NCI-H2107 treated with DMSO at 0.1 percent for 48 hours (cell line): ENCODE measurements at regions not wholly inside any gene's neighbourhood (a gene's known extent, or its start where the extent isn't known, plus 50 kb on each side); places are given as distances from the start of the nearest gene placed in this dataset.
"Not testable (repeated sequence)": the region's sequence is repeated elsewhere in the genome, so short reads cannot be mapped to it uniquely, and the experiment has no call there.

Experiments used
- DNase-seq: peaks from one replicate; lab custom pipeline; 2025; ENCODE audit not compliant: unreplicated experiment; lab: John Stamatoyannopoulos, UW

DNA sequence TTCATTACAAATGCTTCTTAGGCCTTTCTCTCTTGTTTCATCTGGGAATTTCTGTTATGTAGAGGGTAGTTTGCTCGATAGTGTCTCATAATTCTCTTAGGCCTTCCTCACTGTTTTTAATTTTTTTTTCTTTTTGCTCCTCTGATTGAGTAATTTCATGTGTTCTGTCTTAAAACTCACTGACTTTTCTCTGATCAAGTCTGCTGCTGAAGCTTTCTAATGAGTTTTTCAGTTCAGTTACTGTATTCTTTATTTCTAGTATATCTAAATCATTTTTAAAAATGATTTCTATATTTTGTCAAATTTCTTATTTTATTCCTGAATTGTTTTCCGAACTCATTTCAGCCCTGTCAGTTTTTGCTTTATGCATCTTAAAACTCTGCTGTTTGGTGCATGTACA lies 228.0 kb downstream of the MID1IP1 start:
- DNase-seq = no peak

DNA sequence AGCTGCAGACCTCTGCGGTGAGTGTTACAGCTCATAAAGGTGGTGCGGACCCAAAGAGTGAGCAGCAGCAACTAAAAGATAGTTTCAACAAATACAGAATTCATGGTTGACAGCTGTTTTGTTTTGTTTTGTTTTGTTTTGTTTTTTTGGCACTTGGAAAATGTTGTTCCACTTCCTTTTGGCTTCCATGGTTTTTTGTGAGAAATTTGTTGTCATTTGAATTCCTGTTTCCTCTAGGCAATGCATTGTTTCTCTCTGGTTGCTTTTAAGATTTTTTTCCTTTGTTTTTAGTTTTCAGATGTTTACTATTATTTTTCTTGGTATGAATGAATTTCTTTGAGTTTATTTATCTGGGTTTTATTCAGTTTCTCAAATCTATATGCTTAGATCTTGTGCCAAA lies 229.4 kb downstream of the MID1IP1 start:
- DNase-seq = no peak

DNA sequence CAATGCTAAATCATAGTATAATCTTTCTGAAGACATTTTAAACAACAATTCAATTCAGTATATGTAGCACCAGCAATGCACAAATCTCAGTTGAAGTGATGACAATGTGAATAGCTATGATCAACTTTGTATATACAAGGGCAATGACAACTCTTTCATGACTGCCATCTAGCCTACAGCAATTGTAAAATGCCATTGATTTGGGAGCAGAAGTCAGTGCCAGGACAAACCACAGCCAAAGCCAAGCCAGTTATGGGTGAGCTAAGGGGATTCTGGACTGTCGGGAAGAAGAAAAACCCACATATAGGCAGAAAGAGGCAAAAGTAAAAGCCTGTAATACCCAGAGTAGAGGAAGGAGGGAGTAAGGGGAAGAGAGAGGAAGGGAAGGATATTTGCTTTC lies 238.6 kb downstream of the MID1IP1 start:
- no peak for DNase-seq

GRCh38 chrX:39043838-39044550 lies 242.7 kb downstream of the MID1IP1 start:
- no peak for DNase-seq

DNA sequence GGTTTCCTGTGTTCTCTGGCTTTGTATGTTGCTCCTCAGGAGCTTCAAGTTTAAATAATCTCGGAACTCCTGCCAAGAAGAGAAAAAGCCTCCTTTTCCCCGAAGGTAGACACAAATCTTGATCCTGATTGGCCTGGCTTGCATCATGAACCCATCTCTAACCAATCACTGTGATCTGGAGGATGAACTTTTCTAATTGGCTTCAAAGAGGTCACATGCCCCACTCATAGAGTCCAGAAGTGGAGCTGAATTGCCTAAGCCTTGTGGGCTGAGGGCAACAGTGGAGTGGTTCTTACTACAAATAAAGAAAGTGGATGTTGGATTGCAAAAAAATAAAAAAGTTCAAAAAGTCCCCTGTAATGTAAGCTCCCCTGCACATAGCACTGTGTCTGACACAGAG lies 245.9 kb downstream of the MID1IP1 start:
- no peak for DNase-seq

DNA sequence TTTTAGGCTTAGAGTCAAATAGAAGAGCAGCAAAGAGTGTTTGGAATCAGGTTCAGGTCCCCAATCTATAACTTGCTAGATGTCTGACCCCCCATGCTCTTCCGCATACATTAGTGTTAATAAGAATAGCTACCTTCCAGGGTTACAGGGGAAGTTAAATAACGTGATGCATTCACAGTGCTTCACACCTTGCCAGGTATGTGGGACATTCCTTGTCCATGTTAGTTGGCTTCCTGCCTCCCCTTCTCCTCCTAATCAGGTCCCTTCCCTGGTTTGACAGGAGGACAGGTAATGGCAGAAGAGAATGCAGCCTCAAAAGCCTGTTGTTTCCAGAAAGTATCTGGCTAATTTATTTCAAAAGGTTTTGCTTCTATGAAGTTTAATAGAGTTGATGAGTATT lies 248.7 kb downstream of the MID1IP1 start:
- DNase-seq = no peak

GRCh38 chrX:39050427-39050826 lies 249.2 kb downstream of the MID1IP1 start:
- DNase-seq = no peak

GRCh38 chrX:39052751-39053150 lies 251.5 kb downstream of the MID1IP1 start:
- no peak for DNase-seq

- no peak for DNase-seq
These were observed 257.5 kb downstream of the MID1IP1 start for GRCh38 chrX:39058724-39059123.

DNA sequence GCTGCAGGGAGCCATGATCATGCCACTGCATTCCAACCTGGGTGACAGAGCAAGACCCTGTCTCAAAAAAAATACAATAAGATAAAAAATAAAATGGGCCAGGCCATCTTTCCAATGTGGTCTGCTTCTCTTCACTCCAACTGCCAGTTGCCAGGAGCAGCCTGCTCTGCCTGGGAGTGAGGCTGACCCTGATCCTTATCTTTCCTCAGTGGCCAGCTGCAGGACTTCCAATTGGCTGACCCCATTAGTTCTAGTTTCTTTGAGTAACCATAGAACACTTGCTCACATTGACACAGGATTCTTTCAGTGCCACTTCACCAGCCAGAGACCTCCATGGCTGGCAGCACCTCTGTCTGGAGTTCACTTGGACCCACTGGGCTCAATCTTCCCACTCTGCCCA lies 258.6 kb downstream of the MID1IP1 start:
- DNase-seq = no peak

DNA sequence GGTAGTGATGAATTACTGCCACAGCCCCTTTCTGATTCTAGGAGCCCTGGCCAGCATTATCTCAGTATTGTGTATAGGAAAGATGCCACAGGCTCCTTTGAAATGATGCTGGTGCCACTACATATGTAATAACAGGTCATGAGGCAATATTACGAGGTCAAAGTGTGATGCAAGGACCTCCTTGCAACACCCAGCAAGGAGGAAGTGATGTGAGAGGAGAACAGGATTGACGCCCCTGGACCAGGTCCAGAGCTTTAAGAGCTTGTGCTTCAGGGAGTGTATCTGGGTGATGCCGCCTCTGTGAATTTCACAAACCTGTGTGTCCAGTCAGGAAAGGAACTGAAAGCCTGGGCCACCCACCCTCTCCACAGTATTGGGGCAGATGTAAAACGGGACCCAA lies 261.8 kb downstream of the MID1IP1 start:
- no peak for DNase-seq

DNA sequence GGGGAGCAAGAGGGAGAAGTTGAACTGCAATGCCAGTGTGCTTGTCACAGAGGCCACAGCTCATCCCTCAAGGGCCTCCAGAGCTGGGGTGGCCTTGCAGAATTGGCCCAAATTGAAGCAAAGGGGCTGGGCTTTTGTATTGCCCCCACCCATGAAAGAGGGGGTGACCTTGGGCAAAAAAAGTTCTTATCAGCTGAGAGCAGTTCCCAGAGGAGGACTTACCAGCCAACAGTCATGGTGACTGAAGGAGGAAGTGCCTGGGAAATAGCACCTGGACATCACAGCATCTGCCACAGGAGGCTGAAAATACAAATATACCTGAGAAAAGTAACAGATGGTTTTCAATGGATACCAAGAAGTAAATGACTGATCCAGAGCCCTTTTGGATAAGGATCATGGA lies 262.4 kb downstream of the MID1IP1 start:
- DNase-seq = no peak

DNA sequence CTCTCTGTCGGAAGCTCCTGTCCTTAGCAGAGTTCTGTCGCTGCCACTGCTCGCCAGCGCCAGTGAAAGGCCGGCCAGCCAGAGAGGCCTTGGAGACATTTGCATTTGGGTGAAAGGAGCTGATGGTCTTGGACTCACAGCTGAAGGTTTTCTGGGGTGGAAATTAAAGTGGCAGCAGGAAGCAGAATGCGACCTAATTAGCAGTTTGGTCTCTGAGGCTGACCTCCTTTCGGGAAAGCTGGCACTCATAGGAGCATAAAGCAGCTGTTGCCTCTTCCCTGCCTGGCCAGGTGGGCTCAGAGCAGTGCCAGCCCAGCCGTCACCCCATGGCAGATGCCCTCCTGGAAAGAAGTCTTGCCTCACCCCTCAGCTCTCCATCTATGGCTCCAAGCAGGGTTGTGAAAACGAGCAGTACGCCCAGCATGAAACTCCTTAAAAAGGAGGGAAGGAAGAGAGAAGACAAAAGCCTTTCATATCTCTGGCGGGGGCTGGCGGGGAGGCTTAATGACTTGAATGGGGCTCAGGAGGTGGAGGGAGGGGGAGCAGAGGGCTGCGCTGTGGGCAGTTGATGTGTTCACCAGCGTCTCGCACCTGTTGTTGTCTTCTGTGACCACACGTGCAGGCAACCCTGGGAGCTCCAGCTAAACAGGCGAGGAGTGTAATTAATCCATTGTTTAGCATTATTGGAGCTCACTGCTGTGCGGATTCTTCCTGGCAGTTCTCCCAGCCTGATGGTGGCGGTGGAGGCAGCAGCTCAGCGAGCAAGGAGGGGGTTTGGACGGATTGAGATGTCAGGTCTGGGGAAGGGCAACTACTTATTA lies 264.0 kb downstream of the MID1IP1 start:
- peak; percentile 97 for DNase-seq

DNA sequence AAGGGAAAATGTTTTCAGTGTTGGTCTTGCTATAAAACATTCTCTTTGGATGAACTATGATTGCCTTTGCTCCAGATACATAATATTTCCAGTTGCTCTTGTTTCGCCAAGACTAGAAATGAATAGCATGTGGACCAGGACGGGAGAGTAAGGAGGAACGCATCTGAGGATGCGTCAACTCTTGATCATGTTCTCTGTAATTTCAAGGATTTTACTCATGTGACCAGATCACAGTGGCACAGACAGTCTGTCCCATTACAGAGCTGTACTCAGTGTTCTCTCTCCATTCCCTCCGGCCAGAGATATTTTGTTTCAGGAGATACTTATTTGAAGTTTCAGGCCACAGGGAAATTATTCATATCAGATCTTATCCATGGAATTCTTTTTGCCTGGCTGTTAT lies 266.6 kb downstream of the MID1IP1 start:
- no peak for DNase-seq

GRCh38 chrX:39068634-39069033 lies 267.4 kb downstream of the MID1IP1 start:
- DNase-seq = not testable (repeated sequence)

DNA sequence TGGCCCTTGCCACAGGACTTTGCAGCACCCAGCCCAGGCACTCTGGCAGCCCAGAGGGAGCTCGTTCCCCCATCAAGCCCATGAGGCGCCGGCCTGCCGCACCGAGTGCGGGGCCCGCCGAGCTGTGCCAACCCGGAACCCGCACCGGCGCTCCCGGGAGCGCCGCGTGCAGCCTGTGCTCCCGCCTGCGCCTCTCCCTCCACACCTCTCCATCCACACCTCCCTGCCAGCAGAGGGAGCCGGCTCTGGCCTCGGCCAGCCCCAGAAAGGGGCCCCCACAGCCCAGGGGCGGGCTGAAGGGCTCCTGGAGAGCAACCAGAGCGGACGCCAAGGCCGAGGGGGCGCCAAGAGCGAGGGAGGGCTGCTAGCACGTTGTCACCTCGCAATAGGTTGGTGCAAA lies 268.8 kb downstream of the MID1IP1 start:
- DNase-seq = no peak

GRCh38 chrX:39073131-39073530 lies 271.9 kb downstream of the MID1IP1 start:
- no peak for DNase-seq

GRCh38 chrX:39096599-39096998 lies 295.3 kb downstream of the MID1IP1 start:
- DNase-seq = no peak

DNA sequence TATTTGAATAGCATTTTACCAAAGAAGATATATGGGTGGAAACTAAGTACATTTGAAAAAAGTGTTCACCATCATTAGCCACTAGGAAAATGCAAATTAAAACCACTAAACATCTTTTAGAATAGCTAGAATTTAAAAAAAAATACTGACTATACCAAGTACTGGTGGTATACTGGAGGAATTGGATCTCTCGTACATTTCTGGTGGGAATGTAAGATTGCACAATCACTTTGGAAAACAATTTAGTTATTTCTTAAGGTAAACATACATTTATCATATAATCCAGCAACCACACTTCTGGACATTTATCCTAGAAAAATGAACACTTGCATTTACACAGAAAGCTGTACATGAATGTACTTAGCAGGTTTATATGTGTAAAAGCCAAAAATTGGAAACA lies 303.5 kb downstream of the MID1IP1 start:
- no peak for DNase-seq

GRCh38 chrX:39112143-39112542 lies 310.9 kb downstream of the MID1IP1 start:
- DNase-seq = no peak

DNA sequence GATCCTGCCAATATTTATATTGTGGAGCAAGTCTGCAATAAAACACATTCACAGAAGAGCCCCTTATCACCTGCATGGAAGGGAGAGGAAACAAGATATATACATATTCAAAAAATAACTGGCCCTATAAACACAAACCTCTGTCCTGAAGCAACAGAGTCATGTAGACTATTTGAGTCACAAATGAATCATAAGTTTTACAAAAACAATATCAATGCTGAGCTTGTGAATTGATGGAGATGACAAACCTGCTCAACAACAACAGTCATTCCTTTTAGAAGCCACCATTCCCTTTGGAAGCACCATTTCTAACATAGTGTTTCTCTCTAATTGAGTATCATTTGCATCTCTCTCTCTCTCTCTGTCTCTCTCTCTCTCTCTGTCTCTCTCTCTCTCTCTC lies 313.9 kb downstream of the MID1IP1 start:
- no peak for DNase-seq

- DNase-seq = no peak
These were observed 315.8 kb downstream of the MID1IP1 start for GRCh38 chrX:39117101-39117500.

DNA sequence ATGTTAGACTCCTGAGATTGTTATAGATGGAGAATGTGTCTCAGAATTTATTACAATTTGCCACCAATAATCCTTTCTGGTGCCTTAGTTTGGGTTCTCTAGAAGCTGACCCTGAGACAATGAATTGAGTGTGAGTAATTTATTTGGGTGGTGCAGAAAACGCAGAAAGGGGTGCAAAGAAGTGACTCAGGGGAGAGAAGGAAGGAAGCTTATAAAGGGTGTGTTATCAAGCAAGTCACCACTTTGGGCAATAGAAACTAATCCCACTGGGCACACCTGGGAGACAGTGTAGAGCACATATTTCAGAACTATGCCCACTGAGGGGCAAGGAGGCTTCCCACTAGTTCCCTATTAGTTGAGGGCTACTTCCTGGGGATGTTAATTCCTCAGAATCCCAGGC lies 320.6 kb downstream of the MID1IP1 start:
- DNase-seq = no peak
